WTC11 (cell line): ENCODE measurements at regions not wholly inside any gene's neighbourhood (a gene's known extent, or its start where the extent isn't known, plus 50 kb on each side); places are given as distances from the start of the nearest gene placed in this dataset.

Source experiments
- ATF1 ChIP-seq: sonication (generic); formaldehyde crosslinking; IDR thresholded peaks from 2 replicates; pipeline ENCODE4 v1.8.1; 2023; ENCODE audit warnings: mild to moderate bottlenecking, moderate library complexity, missing genetic modification reagents
- CTCF ChIP-seq: fragments of 200-600 bp; IDR thresholded peaks from 2 replicates; pipeline ENCODE4 v1.8.0; 2022; ENCODE audit warnings: antibody characterized with exemption
- EMX1 ChIP-seq: fragments of 250-450 bp; sonication (Bioruptor Pico); IDR thresholded peaks from 2 replicates; pipeline ENCODE4 v1.8.0; 2021; ENCODE audit warnings: mild to moderate bottlenecking
- MAX ChIP-seq: sonication (generic); formaldehyde crosslinking; IDR thresholded peaks from 2 replicates; pipeline ENCODE4 v1.8.0; 2022; ENCODE audit warnings: mild to moderate bottlenecking, missing genetic modification reagents

GRCh38 chr2:167890739-167891138, 356.7 kb downstream of the STK39 start:
- no peak for TF ChIP-seq CTCF
- no peak for TF ChIP-seq MAX (CRISPR knock-in tag)
- TF ChIP-seq EMX1 (CRISPR knock-in tag) = no peak
- TF ChIP-seq ATF1 (CRISPR knock-in tag) = no peak
